ENCODE measurements at regions not wholly inside any gene's neighbourhood (a gene's known extent, or its start where the extent isn't known, plus 50 kb on each side); places are given as distances from the start of the nearest gene placed in this dataset.
A peak's percentile ranks its signal among the peaks of the same experiment; 100 is the strongest.

DNA sequence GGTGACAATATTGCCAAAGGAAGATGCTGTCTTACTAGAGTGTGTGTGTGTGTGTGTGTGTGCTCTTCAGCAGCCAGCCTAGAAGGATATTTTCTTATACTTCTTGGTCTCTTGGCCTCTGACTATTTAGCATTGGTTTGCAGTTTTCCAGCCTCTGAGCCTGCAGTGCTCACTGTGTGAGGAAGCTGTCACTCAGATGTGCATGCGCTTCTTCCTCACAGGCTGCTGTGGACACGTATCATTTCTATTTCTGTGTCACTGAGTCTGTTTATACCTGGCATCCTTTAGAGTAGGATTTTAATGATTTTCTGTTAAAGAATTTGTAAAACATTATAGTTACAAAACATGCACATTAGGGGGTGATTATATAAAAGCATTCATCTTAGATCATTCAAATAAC, 83.3 kb downstream of the ALDH8A1 start:
- no peak for DNase-seq

DNA sequence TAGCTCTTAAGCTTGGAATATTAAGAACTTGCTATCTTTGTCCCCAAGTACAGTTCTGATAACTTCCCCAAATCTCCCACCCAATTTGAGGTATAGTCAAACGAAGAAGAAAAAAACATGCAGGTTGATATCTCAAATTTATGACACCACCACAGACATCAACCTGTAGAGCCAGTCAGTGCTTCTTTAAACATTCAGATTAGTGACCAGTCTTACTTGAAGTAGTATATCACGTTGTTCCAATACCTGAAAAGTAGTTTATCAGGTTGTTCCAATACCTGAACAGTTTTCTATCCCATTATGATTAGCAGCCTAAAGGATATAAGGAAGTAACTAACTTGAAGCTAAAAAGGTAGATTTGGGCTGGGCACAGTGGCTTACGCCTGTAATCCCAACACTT, 85.3 kb downstream of the ALDH8A1 start:
- DNase-seq, result no peak

GRCh38 chr6:134863763-134864510, 86.0 kb downstream of the ALDH8A1 start:
- DNase-seq, result no peak

- DNase-seq, result no peak
These were observed 95.5 kb downstream of the ALDH8A1 start for GRCh38 chr6:134854366-134854765.

GRCh38 chr6:134853111-134854055, 96.5 kb downstream of the ALDH8A1 start:
- no peak for DNase-seq

DNA sequence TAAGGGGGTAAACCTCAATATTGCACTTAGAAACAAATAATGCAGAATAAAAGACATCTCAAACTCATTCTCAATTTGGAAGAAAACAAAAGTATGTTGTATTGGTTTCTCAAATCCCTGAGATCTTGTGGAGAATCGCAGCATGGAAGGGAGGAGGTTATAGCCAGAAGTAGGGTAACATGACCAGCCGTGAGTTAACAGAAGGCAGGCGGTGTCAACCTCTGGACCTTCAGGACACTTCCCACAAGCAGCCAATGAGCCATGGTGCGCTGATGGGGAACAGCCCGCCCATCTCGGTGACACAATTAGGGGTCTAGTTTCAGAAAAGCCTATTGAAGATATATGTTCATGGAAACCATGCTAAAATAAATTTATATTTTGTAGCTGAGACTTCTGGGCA, 98.4 kb downstream of the ALDH8A1 start:
- DNase-seq, result no peak

GRCh38 chr6:134850721-134851305, 99.1 kb downstream of the ALDH8A1 start:
- DNase-seq, result peak in 1 of 56 donors; percentile 6

GRCh38 chr6:134849920-134850447, 99.9 kb downstream of the ALDH8A1 start:
- DNase-seq, result no peak

- no peak for DNase-seq
These were observed 101.8 kb downstream of the ALDH8A1 start for GRCh38 chr6:134848076-134848475.

DNA sequence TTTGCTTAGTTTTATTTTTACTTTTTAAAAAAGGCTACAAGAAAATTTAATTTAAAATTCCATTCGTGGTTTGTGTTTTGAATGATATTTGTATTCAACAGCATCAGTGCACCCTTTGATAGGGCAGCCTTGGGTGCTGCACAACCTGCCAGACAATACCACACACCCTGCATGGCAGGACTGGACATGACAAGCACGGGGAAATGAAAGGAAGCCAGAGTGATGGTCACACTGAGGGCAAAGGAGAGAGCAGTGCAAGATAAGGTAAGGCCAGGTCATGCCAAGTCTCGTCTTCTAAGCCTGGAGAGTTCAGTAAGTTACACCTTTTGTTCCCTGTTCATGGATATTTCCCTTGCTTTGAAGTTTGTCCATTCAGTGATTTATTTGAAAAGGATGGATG, 103.0 kb downstream of the ALDH8A1 start:
- no peak for DNase-seq

DNA sequence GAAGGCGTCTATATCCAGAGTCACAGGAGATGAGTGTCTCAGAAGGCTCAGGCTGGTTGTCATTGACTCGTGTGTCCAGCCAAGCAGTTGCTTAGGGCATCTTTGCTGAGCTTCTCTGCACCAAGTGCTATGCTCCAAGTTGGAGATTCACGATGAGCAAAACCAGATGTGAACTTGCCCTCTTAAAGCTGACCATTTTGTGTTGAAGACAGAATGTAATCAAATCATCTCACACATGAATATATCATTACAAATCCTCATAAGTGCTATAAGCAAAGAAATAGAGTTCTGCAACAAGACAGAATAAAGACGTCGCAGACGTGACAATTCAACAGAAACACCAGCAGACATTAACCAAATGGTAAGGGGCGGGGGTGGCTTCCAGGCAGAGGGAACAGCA, 103.9 kb downstream of the ALDH8A1 start:
- DNase-seq, result no peak

DNA sequence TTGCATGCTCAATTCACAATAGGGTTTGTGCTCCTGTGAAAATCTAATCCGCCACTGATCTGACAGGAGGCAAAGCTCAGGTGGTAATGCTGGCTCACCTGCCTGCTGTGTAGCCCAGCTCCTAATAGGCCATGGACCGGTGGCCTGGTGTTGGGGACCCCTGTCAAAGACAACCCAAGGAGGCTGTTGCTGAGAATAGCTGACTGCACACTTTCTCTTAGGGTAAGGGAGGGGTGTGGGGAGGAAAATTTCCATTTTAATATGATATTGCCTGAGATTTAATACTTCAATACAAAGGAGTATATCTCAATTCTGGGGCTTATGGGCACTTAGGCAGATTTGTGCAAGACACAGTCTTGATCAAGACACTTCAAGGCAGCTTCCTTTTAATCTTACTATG, 105.8 kb downstream of the ALDH8A1 start:
- DNase-seq, result no peak

GRCh38 chr6:134840086-134840867, 109.6 kb downstream of the ALDH8A1 start:
- no peak for DNase-seq

GRCh38 chr6:134835993-134836392, 113.9 kb downstream of the ALDH8A1 start:
- DNase-seq, result no peak

- DNase-seq, result peak in 1 of 56 donors; percentile 25
These were observed 119.0 kb downstream of the ALDH8A1 start for GRCh38 chr6:134830940-134831339.

DNA sequence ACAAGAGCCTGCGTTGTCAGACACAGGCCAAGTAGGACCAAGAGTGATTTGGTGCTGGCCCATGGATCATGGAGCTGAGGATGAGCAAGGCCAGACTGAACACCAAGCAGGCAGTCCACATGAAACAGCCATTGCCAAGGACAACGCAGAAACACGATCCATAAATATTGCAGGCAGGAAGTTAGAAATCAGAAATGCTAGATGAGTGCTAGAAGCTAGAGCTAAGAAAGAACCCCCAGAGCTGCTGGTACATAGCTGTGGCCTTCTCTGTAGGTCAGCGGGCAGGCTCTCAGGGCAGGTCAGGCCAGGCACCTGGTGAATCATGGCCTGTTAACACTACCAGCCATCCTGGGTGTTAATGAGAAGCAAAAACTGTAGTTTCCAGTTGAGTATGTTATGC, 119.7 kb downstream of the ALDH8A1 start:
- DNase-seq, result no peak

GRCh38 chr6:134828641-134829040, 121.3 kb downstream of the ALDH8A1 start:
- no peak for DNase-seq

DNA sequence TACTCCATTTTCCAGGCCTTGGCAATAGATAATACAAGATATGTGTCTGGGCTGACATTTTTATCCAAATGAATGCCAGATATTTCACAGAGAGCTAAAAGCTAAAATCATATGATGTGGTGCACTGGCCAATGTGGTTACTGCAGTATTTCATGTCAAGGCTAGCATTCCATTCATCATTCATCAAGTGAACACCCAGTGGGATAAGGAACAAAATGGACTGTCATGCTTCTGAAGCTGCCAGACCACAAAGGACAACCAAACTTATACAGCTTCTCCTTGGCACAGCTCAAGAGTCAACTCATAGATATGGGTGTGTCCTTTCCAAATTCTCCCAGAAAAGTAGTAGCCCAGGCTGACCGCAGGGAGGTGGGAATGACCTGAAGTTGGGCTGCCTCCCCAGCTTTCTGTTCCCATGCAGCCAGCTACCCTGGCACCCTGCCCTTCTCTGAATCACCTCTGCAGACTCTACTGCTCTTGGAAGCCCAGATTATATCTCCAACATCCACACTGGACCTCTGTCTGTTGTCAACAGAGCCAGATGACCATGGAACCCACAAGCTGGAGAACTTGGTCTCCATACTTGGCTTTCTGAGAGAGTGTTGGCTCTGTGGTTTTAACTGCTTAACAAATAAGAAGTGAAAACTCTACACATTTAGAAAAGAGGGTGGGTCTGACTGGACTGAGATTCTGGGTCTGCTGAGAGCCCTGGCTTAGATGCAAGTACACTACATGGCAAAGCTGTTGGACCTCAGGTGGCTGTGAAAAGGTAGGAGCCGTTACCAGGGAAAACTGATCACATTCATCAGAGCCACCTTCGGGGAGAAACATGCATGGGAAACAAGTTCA, 122.8 kb downstream of the ALDH8A1 start:
- DNase-seq, result no peak

DNA sequence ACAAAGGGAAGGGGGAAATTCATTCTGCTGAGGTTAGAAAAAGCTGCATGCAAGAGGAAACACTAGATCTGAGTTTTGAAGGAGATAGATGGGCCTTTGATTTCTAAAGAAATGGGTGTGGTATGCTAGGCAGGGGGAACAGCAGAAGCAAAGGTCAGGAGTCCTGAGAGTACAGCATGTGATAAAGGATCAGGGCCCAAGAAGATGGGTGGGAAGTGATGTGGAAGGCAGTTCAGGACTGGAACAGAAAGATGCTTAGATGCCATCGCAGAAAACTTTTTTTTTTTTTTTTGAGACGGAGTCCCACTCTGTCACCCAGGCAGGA, 126.2 kb downstream of the ALDH8A1 start:
- DNase-seq, result no peak
